GM23248 (cell line): ENCODE measurements at regions not wholly inside any gene's neighbourhood (a gene's known extent, or its start where the extent isn't known, plus 50 kb on each side); places are given as distances from the start of the nearest gene placed in this dataset.

Experiments
- DNase-seq: peaks from one replicate; pipeline ENCODE4 v3.0.0-alpha.2; 2015
- H2AFZ ChIP-seq: fragments of 200-600 bp; sonication (generic); 2 replicates; pipeline ENCODE4 v1.6.1; 2016; ENCODE audit warnings: antibody characterized with exemption
- H3F3A ChIP-seq: fragments of 200-600 bp; sonication (generic); 2 replicates; pipeline ENCODE4 v1.6.1; 2016; ENCODE audit warnings: mild to moderate bottlenecking, antibody characterized with exemption, mixed run types; ENCODE audit not compliant: insufficient read depth
- H3K27ac ChIP-seq: fragments of 200-600 bp; sonication (generic); 2 replicates; pipeline ENCODE4 v1.5.1; 2016; ENCODE audit warnings: mild to moderate bottlenecking
- H3K27me3 ChIP-seq: fragments of 200-600 bp; sonication (generic); replicated peaks from 2 replicates; pipeline ENCODE4 v1.6.1; 2016; ENCODE audit warnings: mild to moderate bottlenecking; ENCODE audit not compliant: insufficient read depth
- H3K36me3 ChIP-seq: fragments of 200-600 bp; sonication (generic); 2 replicates; pipeline ENCODE4 v1.6.1; 2016; ENCODE audit warnings: low read depth, mild to moderate bottlenecking
- H3K4me1 ChIP-seq: fragments of 200-600 bp; sonication (generic); 2 replicates; pipeline ENCODE4 v1.6.1; 2016; ENCODE audit warnings: mild to moderate bottlenecking; ENCODE audit not compliant: insufficient read depth
- H3K4me2 ChIP-seq: fragments of 200-600 bp; sonication (generic); one replicate; pipeline ENCODE4 v1.6.1; 2016; ENCODE audit warnings: mild to moderate bottlenecking; ENCODE audit not compliant: unreplicated experiment
- H3K4me3 ChIP-seq: fragments of 200-600 bp; sonication (generic); 2 replicates; pipeline ENCODE4 v1.5.1; 2016; ENCODE audit warnings: mild to moderate bottlenecking
- H3K79me2 ChIP-seq: fragments of 200-600 bp; sonication (generic); 2 replicates; pipeline ENCODE4 v1.6.1; 2016; ENCODE audit warnings: mild to moderate bottlenecking; ENCODE audit not compliant: insufficient read depth
- H3K9ac ChIP-seq: fragments of 200-600 bp; sonication (generic); 2 replicates; pipeline ENCODE4 v1.6.1; 2016; ENCODE audit warnings: mild to moderate bottlenecking
- H3K9me2 ChIP-seq: fragments of 200-600 bp; sonication (generic); 2 replicates; pipeline ENCODE4 v1.6.1; 2016; ENCODE audit warnings: mixed run types, mild to moderate bottlenecking, moderate library complexity; ENCODE audit not compliant: insufficient read depth
- H3K9me3 ChIP-seq: fragments of 200-600 bp; sonication (generic); one replicate; pipeline ENCODE4 v1.6.1; 2017; ENCODE audit warnings: low read depth
- H4K20me1 ChIP-seq: fragments of 200-600 bp; sonication (generic); 2 replicates; pipeline ENCODE4 v1.6.0; 2016; ENCODE audit not compliant: insufficient read depth
- EZH2 ChIP-seq: fragments of 200-600 bp; sonication (generic); IDR thresholded peaks from 2 replicates; pipeline ENCODE4 v1.6.1; 2018; ENCODE audit warnings: antibody characterized with exemption, mild to moderate bottlenecking; ENCODE audit not compliant: insufficient read depth, poor library complexity, severe bottlenecking
- EZH2phosphoT487 ChIP-seq: fragments of 200-600 bp; sonication (generic); IDR thresholded peaks from 2 replicates; pipeline ENCODE4 v1.6.1; 2018; ENCODE audit warnings: antibody characterized with exemption, moderate library complexity, mild to moderate bottlenecking, low read depth; ENCODE audit not compliant: insufficient read depth
- WGBS, 2 experiments: methylation state at CpG; one replicate each; pipeline ENCODE4 v1.1.6; 2015 to 2017; ENCODE audit warnings: low lambda C conversion rate in 2 of 2, low coverage in 1 of 2; ENCODE audit errors: missing lambda C conversion rate in 2 of 2; 5-methylcytosine and 5-hydroxymethylcytosine counted together
- in situ Hi-C: fragments of 300-500 bp; cut with MboI; formaldehyde crosslinking; loops from 2 replicates; pipeline ENCODE4 v1.15.0; 2020

GRCh38 chr7:111630862-111631261, 68.6 kb upstream of the IMMP2L start:
- Histone ChIP-seq H3K27me3 (no peaks in the 10 kb centered on the region), H3K4me3 (no peak overlapping the region), H3K4me1 (no peaks in the 10 kb centered on the region), H3K9me3 (no peaks in the 10 kb centered on the region), H3F3A (no peaks in the 10 kb centered on the region), H3K9ac (no peak overlapping the region), H3K4me2 (no peak overlapping the region), H3K79me2 (no peaks in the 10 kb centered on the region), H3K9me2 (no peaks in the 10 kb centered on the region), H2AFZ (no peak overlapping the region), H3K36me3 (no peaks in the 10 kb centered on the region), H4K20me1 (no peaks in the 10 kb centered on the region), H3K27ac (no peak overlapping the region)
- TF ChIP-seq EZH2 (no peak), EZH2phosphoT487 (no peak)
- 81 to 89% methylated on average over 1 of the region's 1 CpG for WGBS, 2 experiments
- no peak for DNase-seq
- in situ Hi-C loops, result no loop called here

GRCh38 chr7:111622084-111622483, 59.8 kb upstream of the IMMP2L start:
- in situ Hi-C loops, result no loop called here
- H3K27ac ChIP-seq, result no peak overlapping the region
- H3K4me1 ChIP-seq, result no peaks in the 10 kb centered on the region
- H3F3A ChIP-seq, result no peaks in the 10 kb centered on the region
- DNase-seq, result no peak
- H3K4me2 ChIP-seq, result no peak overlapping the region
- H2AFZ ChIP-seq, result no peak overlapping the region
- H3K9ac ChIP-seq, result no peak overlapping the region
- TF ChIP-seq EZH2, result no peak
- no peak for TF ChIP-seq EZH2phosphoT487
- no peaks in the 10 kb centered on the region for H3K79me2 ChIP-seq
- H3K9me2 ChIP-seq, result no peaks in the 10 kb centered on the region
- H3K27me3 ChIP-seq, result no peaks in the 10 kb centered on the region
- no peak overlapping the region for H3K4me3 ChIP-seq
- H3K9me3 ChIP-seq, result no peaks in the 10 kb centered on the region
- H4K20me1 ChIP-seq, result no peaks in the 10 kb centered on the region
- H3K36me3 ChIP-seq, result no peaks in the 10 kb centered on the region
- WGBS, 2 experiments, result 36 to 41% methylated on average over 4 of the region's 4 CpGs
